22Rv1 (cell line): ENCODE measurements at regions not wholly inside any gene's neighbourhood (a gene's known extent, or its start where the extent isn't known, plus 50 kb on each side); places are given as distances from the start of the nearest gene placed in this dataset.

Experiments
- H3K27ac ChIP-seq: fragments of 450-650 bp; 2 replicates; pipeline ENCODE4 v1.5.1; 2017
- CTCF ChIP-seq: fragments of 450-650 bp; IDR thresholded peaks from 2 replicates; pipeline ENCODE4 v1.5.1; 2017; ENCODE audit warnings: mild to moderate bottlenecking
- ZFX ChIP-seq: fragments of 450-650 bp; IDR thresholded peaks from 2 replicates; pipeline ENCODE4 v1.6.1; 2017; ENCODE audit warnings: antibody characterized with exemption, borderline replicate concordance

GRCh38 chr2:129212299-129212958 lies 767.0 kb upstream of the RAB6C start:
- no peak for TF ChIP-seq CTCF
- H3K27ac ChIP-seq: no peak overlapping the region

GRCh38 chr2:129224022-129224421 lies 755.4 kb upstream of the RAB6C start:
- no peak overlapping the region for H3K27ac ChIP-seq
- TF ChIP-seq ZFX (no peak), CTCF (no peak)

- no peak overlapping the region for H3K27ac ChIP-seq
- no peak for TF ChIP-seq CTCF
- TF ChIP-seq ZFX: no peak
Measured at GRCh38 chr2:129224486-129224885, 755.0 kb upstream of the RAB6C start.

- H3K27ac ChIP-seq: no peak overlapping the region
- TF ChIP-seq CTCF (no peak), ZFX (no peak)
Measured at GRCh38 chr2:129229196-129229595, 750.3 kb upstream of the RAB6C start.

- TF ChIP-seq ZFX (no peak), CTCF (no peak)
- no peak overlapping the region for H3K27ac ChIP-seq
Measured at GRCh38 chr2:129229830-129230441, 749.5 kb upstream of the RAB6C start.

- H3K27ac ChIP-seq: no peak overlapping the region
- TF ChIP-seq CTCF (no peak), ZFX (no peak)
Measured at GRCh38 chr2:129231924-129232323, 747.5 kb upstream of the RAB6C start.

GRCh38 chr2:129233166-129233565 lies 746.3 kb upstream of the RAB6C start:
- no peak overlapping the region for H3K27ac ChIP-seq
- TF ChIP-seq CTCF: no peak
- TF ChIP-seq ZFX: no peak
